ENCODE measurements at regions not wholly inside any gene's neighbourhood (a gene's known extent, or its start where the extent isn't known, plus 50 kb on each side); places are given as distances from the start of the nearest gene placed in this dataset.

GRCh38 chr2:206219957-206220356 lies 54.5 kb upstream of the ZDBF2 start:
- no peak for TF ChIP-seq CTCF (IDR thresholded peaks at IDR 0.05; ENCODE audit: control insufficient read depth, insufficient read depth, low read depth, low read length, missing control alignments)
- no peak for DNase-seq (ENCODE audit: low read depth)
- H3K4me3 ChIP-seq (ENCODE audit: control insufficient read depth, low read depth, low read length), result no peak overlapping the region

- no peak overlapping the region for H3K4me3 ChIP-seq (ENCODE audit: control insufficient read depth, low read depth, low read length)
- no peak for DNase-seq (ENCODE audit: low read depth)
- no peak for TF ChIP-seq CTCF (IDR thresholded peaks at IDR 0.05; ENCODE audit: control insufficient read depth, insufficient read depth, low read depth, low read length, missing control alignments)
Observed at GRCh38 chr2:206220997-206221396, 53.5 kb upstream of the ZDBF2 start.

Data from AG09309 (cell line).